GM23338 (cell line): ENCODE measurements at regions not wholly inside any gene's neighbourhood (a gene's known extent, or its start where the extent isn't known, plus 50 kb on each side); places are given as distances from the start of the nearest gene placed in this dataset.
"Not testable (repeated sequence)": the region's sequence is repeated elsewhere in the genome, so short reads cannot be mapped to it uniquely, and the experiment has no call there.

Source experiments
- ATAC-seq: fragments of 200-7000 bp; cut with Tn5 transposase; 3 replicates; pipeline ENCODE4 v1.9.1; 2020
- DNase-seq: peaks from one replicate; pipeline ENCODE4 v3.0.0-alpha.2; 2015; ENCODE audit warnings: low spot score
- H2AFZ ChIP-seq: fragments of 200-600 bp; sonication (generic); 2 replicates; pipeline ENCODE4 v1.8.0; 2016; ENCODE audit warnings: antibody characterized with exemption, mild to moderate bottlenecking, moderate library complexity
- H3F3A ChIP-seq: fragments of 200-600 bp; sonication (generic); replicated peaks from 2 replicates; pipeline ENCODE4 v1.8.0; 2017; ENCODE audit warnings: antibody characterized with exemption, mixed run types, low read depth
- H3K27ac ChIP-seq: fragments of 200-600 bp; sonication (generic); 2 replicates; pipeline ENCODE4 v1.6.1; 2016; ENCODE audit warnings: low read depth
- H3K27me3 ChIP-seq: fragments of 200-600 bp; sonication (generic); 2 replicates; pipeline ENCODE4 v1.8.0; 2016; ENCODE audit warnings: mild to moderate bottlenecking, mixed run types, moderate library complexity; ENCODE audit not compliant: insufficient read depth
- H3K36me3 ChIP-seq: fragments of 200-600 bp; sonication (generic); 2 replicates; pipeline ENCODE4 v1.8.0; 2016; ENCODE audit warnings: mild to moderate bottlenecking; ENCODE audit not compliant: insufficient read depth
- H3K4me1 ChIP-seq: fragments of 200-600 bp; sonication (generic); 2 replicates; pipeline ENCODE4 v1.8.0; 2016; ENCODE audit warnings: mild to moderate bottlenecking, moderate library complexity; ENCODE audit not compliant: insufficient read depth
- H3K4me2 ChIP-seq: fragments of 200-600 bp; sonication (generic); 2 replicates; pipeline ENCODE4 v1.7.1; 2017; ENCODE audit warnings: mixed run types
- H3K4me3 ChIP-seq: fragments of 200-600 bp; sonication (generic); 2 replicates; pipeline ENCODE4 v1.6.1; 2016; ENCODE audit warnings: mixed run types
- H3K79me2 ChIP-seq: fragments of 200-600 bp; sonication (generic); replicated peaks from 2 replicates; pipeline ENCODE4 v1.8.0; 2017; ENCODE audit warnings: mild to moderate bottlenecking; ENCODE audit not compliant: insufficient read depth
- H3K9me2 ChIP-seq: fragments of 200-600 bp; sonication (generic); 2 replicates; pipeline ENCODE4 v1.8.0; 2017; ENCODE audit not compliant: insufficient read depth
- H4K20me1 ChIP-seq: fragments of 200-600 bp; sonication (generic); replicated peaks from 2 replicates; pipeline ENCODE4 v1.8.0; 2017; ENCODE audit warnings: mild to moderate bottlenecking; ENCODE audit not compliant: insufficient read depth
- H3K27ac Mint-ChIP-seq: 2 replicates; pipeline ENCODE4 v1.8.0; 2020; ENCODE audit warnings: inconsistent platforms, mild to moderate bottlenecking, moderate library complexity, mixed read lengths
- H3K27me3 Mint-ChIP-seq: 3 replicates; pipeline ENCODE4 v1.8.0; 2022; ENCODE audit warnings: low read depth, mild to moderate bottlenecking, moderate library complexity, mixed read lengths, inconsistent platforms; ENCODE audit not compliant: insufficient read depth, poor library complexity
- H3K36me3 Mint-ChIP-seq: 3 replicates; pipeline ENCODE4 v1.8.0; 2021; ENCODE audit warnings: low read depth, mild to moderate bottlenecking, inconsistent platforms, moderate library complexity, mixed read lengths
- H3K4me1 Mint-ChIP-seq: 3 replicates; pipeline ENCODE4 v1.8.0; 2020; ENCODE audit warnings: mild to moderate bottlenecking, inconsistent platforms, mixed read lengths
- H3K4me3 Mint-ChIP-seq: 3 replicates; pipeline ENCODE4 v1.8.0; 2021; ENCODE audit warnings: moderate library complexity, mild to moderate bottlenecking, inconsistent platforms, mixed read lengths
- H3K9me3 Mint-ChIP-seq: 3 replicates; pipeline ENCODE4 v1.8.0; 2020; ENCODE audit warnings: moderate library complexity, mild to moderate bottlenecking, inconsistent platforms, mixed read lengths
- CREB1 ChIP-seq: fragments of 250-450 bp; sonication (Bioruptor Pico); IDR thresholded peaks from 2 replicates; pipeline ENCODE4 v1.5.0; 2020; ENCODE audit warnings: low read depth, mild to moderate bottlenecking, moderate library complexity
- EZH2 ChIP-seq: fragments of 200-600 bp; sonication (generic); IDR thresholded peaks from one replicate; pipeline ENCODE4 v1.8.0; 2017; ENCODE audit warnings: antibody characterized with exemption, mild to moderate bottlenecking, low read depth; ENCODE audit not compliant: unreplicated experiment
- EZH2phosphoT487 ChIP-seq: fragments of 200-600 bp; sonication (generic); IDR thresholded peaks from one replicate; pipeline ENCODE4 v1.8.1; 2018; ENCODE audit warnings: antibody characterized with exemption; ENCODE audit not compliant: unreplicated experiment
- JUNB ChIP-seq: IDR thresholded peaks from one replicate; pipeline ENCODE4 v1.6.1; 2016; ENCODE audit warnings: antibody characterized with exemption; ENCODE audit not compliant: unreplicated experiment
- ZNF114 ChIP-seq: fragments of 250-450 bp; sonication (Bioruptor Pico); IDR thresholded peaks from 2 replicates; pipeline ENCODE4 v1.5.0; 2020; ENCODE audit warnings: mild to moderate bottlenecking, moderate library complexity
- ZNF331 ChIP-seq: fragments of 250-450 bp; sonication (Bioruptor Pico); IDR thresholded peaks from 2 replicates; pipeline ENCODE4 v1.5.0; 2020; ENCODE audit warnings: low read depth, mild to moderate bottlenecking, moderate library complexity
- TF ChIP-seq, protein P1 (sequence below): IDR thresholded peaks from 2 replicates; pipeline ENCODE4 v1.6.1; 2016; ENCODE audit warnings: antibody characterized with exemption
- TF ChIP-seq, protein P2 (sequence below), 2 experiments: fragments of 200-600 bp in 1 of 2; sonication (generic) in 1 of 2; conservative IDR thresholded peaks; 2 replicates each; pipeline versions ENCODE4 v1.5.1 to v1.6.1; 2016 to 2017; ENCODE audit warnings: antibody characterized with exemption in 2 of 2, low read depth in 2 of 2, mild to moderate bottlenecking in 2 of 2, moderate library complexity in 1 of 2
- TF ChIP-seq, protein P3 (sequence below): IDR thresholded peaks from one replicate; pipeline ENCODE4 v1.6.1; 2018; ENCODE audit warnings: antibody characterized with exemption; ENCODE audit not compliant: unreplicated experiment

DNA sequence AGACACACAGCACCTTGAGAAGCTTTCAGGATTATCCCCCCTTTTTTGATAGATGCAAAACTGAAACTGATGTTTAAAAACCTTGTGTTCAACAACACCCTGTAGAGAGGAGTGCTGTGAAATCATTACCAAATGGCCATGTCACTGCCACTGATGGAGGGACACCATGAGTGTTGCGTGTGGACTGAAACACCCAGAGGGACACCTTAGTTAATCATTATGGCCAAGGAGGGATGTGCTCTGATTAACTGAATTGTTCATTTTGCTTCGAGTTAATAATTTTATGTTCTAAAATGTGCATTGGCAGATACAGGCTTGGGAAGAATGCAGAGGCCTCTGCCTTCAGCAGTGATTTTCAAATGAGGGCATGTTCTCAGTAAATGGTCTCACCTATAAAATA lies 226.0 kb downstream of the KLF6 start:
- no peak overlapping the region for H3K4me2 ChIP-seq
- TF ChIP-seq EZH2, result no peak
- TF ChIP-seq ZNF114 (CRISPR knock-in tag), result no peak
- no peak for TF ChIP-seq JUNB
- TF ChIP-seq, protein P1, sequence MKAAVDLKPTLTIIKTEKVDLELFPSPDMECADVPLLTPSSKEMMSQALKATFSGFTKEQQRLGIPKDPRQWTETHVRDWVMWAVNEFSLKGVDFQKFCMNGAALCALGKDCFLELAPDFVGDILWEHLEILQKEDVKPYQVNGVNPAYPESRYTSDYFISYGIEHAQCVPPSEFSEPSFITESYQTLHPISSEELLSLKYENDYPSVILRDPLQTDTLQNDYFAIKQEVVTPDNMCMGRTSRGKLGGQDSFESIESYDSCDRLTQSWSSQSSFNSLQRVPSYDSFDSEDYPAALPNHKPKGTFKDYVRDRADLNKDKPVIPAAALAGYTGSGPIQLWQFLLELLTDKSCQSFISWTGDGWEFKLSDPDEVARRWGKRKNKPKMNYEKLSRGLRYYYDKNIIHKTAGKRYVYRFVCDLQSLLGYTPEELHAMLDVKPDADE, result no peak
- no peak for TF ChIP-seq CREB1 (CRISPR knock-in tag)
- TF ChIP-seq, protein P2, sequence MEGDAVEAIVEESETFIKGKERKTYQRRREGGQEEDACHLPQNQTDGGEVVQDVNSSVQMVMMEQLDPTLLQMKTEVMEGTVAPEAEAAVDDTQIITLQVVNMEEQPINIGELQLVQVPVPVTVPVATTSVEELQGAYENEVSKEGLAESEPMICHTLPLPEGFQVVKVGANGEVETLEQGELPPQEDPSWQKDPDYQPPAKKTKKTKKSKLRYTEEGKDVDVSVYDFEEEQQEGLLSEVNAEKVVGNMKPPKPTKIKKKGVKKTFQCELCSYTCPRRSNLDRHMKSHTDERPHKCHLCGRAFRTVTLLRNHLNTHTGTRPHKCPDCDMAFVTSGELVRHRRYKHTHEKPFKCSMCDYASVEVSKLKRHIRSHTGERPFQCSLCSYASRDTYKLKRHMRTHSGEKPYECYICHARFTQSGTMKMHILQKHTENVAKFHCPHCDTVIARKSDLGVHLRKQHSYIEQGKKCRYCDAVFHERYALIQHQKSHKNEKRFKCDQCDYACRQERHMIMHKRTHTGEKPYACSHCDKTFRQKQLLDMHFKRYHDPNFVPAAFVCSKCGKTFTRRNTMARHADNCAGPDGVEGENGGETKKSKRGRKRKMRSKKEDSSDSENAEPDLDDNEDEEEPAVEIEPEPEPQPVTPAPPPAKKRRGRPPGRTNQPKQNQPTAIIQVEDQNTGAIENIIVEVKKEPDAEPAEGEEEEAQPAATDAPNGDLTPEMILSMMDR (conservative IDR thresholded peaks at IDR 0.05; ENCODE audit: low read depth in 2 of 2), result no peak
- no peak for TF ChIP-seq ZNF331 (CRISPR knock-in tag)
- TF ChIP-seq, protein P3, sequence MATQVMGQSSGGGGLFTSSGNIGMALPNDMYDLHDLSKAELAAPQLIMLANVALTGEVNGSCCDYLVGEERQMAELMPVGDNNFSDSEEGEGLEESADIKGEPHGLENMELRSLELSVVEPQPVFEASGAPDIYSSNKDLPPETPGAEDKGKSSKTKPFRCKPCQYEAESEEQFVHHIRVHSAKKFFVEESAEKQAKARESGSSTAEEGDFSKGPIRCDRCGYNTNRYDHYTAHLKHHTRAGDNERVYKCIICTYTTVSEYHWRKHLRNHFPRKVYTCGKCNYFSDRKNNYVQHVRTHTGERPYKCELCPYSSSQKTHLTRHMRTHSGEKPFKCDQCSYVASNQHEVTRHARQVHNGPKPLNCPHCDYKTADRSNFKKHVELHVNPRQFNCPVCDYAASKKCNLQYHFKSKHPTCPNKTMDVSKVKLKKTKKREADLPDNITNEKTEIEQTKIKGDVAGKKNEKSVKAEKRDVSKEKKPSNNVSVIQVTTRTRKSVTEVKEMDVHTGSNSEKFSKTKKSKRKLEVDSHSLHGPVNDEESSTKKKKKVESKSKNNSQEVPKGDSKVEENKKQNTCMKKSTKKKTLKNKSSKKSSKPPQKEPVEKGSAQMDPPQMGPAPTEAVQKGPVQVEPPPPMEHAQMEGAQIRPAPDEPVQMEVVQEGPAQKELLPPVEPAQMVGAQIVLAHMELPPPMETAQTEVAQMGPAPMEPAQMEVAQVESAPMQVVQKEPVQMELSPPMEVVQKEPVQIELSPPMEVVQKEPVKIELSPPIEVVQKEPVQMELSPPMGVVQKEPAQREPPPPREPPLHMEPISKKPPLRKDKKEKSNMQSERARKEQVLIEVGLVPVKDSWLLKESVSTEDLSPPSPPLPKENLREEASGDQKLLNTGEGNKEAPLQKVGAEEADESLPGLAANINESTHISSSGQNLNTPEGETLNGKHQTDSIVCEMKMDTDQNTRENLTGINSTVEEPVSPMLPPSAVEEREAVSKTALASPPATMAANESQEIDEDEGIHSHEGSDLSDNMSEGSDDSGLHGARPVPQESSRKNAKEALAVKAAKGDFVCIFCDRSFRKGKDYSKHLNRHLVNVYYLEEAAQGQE, result no peak
- no peak for TF ChIP-seq EZH2phosphoT487
- no peaks in the 10 kb centered on the region for H3F3A ChIP-seq
- no peaks in the 10 kb centered on the region for H3K27me3 ChIP-seq
- Mint-ChIP-seq H3K36me3 (no peaks in the 10 kb centered on the region), H3K4me3 (no peak overlapping the region), H3K4me1 (no peaks in the 10 kb centered on the region), H3K27me3 (no peaks in the 10 kb centered on the region), H3K27ac (no peak overlapping the region), H3K9me3 (no peaks in the 10 kb centered on the region)
- no peak overlapping the region for H3K27ac ChIP-seq
- DNase-seq (no peak), ATAC-seq (no peak)
- H3K4me3 ChIP-seq, result no peak overlapping the region
- no peaks in the 10 kb centered on the region for H3K4me1 ChIP-seq
- no peaks in the 10 kb centered on the region for H3K79me2 ChIP-seq
- no peaks in the 10 kb centered on the region for H3K9me2 ChIP-seq
- peak overlapping the region; percentile 23; the same call in 1 of the 2 replicates for H2AFZ ChIP-seq
- no peaks in the 10 kb centered on the region for H4K20me1 ChIP-seq
- H3K36me3 ChIP-seq, result no peaks in the 10 kb centered on the region

DNA sequence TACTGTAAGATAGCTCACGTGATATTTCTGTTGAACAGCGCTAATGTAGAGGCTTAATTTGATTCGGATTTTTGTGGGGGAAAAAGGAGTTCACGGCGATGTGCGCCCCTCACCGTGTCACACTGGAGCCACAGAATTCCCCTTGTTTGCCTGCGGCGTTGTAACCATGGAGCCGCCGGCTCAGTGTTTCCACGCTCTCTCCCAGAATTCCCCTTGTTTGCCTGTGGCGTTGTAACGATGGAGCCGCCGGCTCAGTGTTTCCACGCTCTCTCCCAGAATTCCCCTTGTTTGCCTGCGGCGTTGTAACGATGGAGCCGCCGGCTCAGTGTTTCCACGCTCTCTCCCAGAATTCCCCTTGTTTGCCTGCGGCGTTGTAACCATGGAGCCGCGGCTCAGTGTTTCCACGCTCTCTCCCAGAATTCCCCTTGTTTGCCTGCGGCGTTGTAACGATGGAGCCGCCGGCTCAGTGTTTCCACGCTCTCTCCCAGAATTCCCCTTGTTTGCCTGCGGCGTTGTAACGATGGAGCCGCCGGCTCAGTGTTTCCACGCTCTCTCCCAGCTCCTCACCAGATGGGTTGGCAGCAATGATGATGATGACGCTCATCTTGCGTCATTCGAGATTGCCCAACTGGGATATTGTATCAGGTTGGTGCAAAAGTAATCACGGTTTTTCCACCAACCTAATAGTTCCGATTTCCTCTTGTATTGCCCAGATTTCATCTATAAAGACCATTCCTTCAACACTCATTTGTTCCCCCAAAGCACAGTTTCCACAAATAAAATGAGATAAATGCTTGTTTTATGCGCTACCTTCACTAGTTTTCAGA lies 228.6 kb downstream of the KLF6 start:
- H3K9me3 Mint-ChIP-seq, H3K36me3 ChIP-seq, H3K27ac ChIP-seq: not testable (repeated sequence)

More for the DNA sequence above, 228.6 kb downstream of the KLF6 start:
- DNase-seq, H3K4me3 ChIP-seq, H3K9me2 ChIP-seq, H3K4me1 ChIP-seq, H3K36me3 Mint-ChIP-seq, H3K27me3 ChIP-seq, H3K4me3 Mint-ChIP-seq, H3F3A ChIP-seq, H3K4me1 Mint-ChIP-seq, ATAC-seq, H3K79me2 ChIP-seq, H3K27ac Mint-ChIP-seq, H3K27me3 Mint-ChIP-seq, H3K4me2 ChIP-seq, H4K20me1 ChIP-seq: not testable (repeated sequence)
- H2AFZ ChIP-seq, result 0 out of 2 replicates have a peak overlapping the region, but pooled peaks have one; percentile 28
